Liver (tissue), 8 donors: ENCODE measurements at regions not wholly inside any gene's neighbourhood (a gene's known extent, or its start where the extent isn't known, plus 50 kb on each side); places are given as distances from the start of the nearest gene placed in this dataset.

Experiments used
- DNase-seq: peaks from one replicate; pipeline ENCODE4 v3.0.0-alpha.2; 2017; ENCODE audit warnings: low spot score
- H3K27ac ChIP-seq, 2 donors: one replicate each; pipeline ENCODE4 v1.7.0; 2013; ENCODE audit warnings: inconsistent platforms in 2 of 2, low read length in 2 of 2, control low read depth in 1 of 2, low read depth in 1 of 2, mild to moderate bottlenecking in 1 of 2
- H3K27me3 ChIP-seq, 4 donors: one replicate each; pipeline versions ENCODE4 v1.6.1 to v1.7.0; 2013; ENCODE audit warnings: low read length in 3 of 4, inconsistent platforms in 1 of 4, mild to moderate bottlenecking in 1 of 4, moderate library complexity in 1 of 4; ENCODE audit not compliant: control insufficient read depth in 4 of 4, insufficient read depth in 4 of 4
- H3K36me3 ChIP-seq, 4 donors: one replicate each; pipeline versions ENCODE4 v1.6.1 to v1.7.0; 2013; ENCODE audit warnings: low read length in 3 of 4, mild to moderate bottlenecking in 3 of 4, low read depth in 1 of 4, moderate library complexity in 1 of 4; ENCODE audit not compliant: control insufficient read depth in 4 of 4, insufficient read depth in 3 of 4
- H3K4me1 ChIP-seq, 4 donors: one replicate each; pipeline versions ENCODE4 v1.6.1 to v1.7.0; 2013; ENCODE audit warnings: low read length in 3 of 4, mild to moderate bottlenecking in 3 of 4, moderate library complexity in 1 of 4; ENCODE audit not compliant: control insufficient read depth in 4 of 4, insufficient read depth in 4 of 4
- H3K4me3 ChIP-seq, 3 donors: one replicate each; pipeline versions ENCODE4 v1.6.1 to v1.7.0; 2013; ENCODE audit warnings: low read length in 3 of 3, control low read depth in 1 of 3, low read depth in 1 of 3, mild to moderate bottlenecking in 1 of 3
- H3K9ac ChIP-seq, 2 donors: one replicate each; pipeline ENCODE4 v1.7.0; 2013; ENCODE audit warnings: low read length in 2 of 2, mild to moderate bottlenecking in 2 of 2, moderate library complexity in 2 of 2, control low read depth in 1 of 2, low read depth in 1 of 2
- H3K9me3 ChIP-seq, 4 donors: one replicate each; pipeline versions ENCODE4 v1.6.1 to v1.7.0; 2013; ENCODE audit warnings: low read length in 3 of 4; ENCODE audit not compliant: control insufficient read depth in 4 of 4
- ATF3 ChIP-seq: IDR thresholded peaks from 2 replicates; pipeline ENCODE4 v1.6.1; 2016; ENCODE audit warnings: antibody characterized with exemption
- EGR1 ChIP-seq, 2 donors: IDR thresholded peaks; 2 replicates each; pipeline ENCODE4 v1.6.1; 2016 to 2018; ENCODE audit warnings: antibody characterized with exemption in 2 of 2, low read depth in 2 of 2
- FOXA1 ChIP-seq: IDR thresholded peaks from 2 replicates; pipeline ENCODE4 v1.6.1; 2016; ENCODE audit warnings: antibody characterized with exemption
- GABPA ChIP-seq, 2 donors: IDR thresholded peaks in 1 of 2; conservative IDR thresholded peaks in 1 of 2; 2 replicates each; pipeline ENCODE4 v1.6.1; 2016; ENCODE audit warnings: antibody characterized with exemption in 2 of 2, mild to moderate bottlenecking in 1 of 2, moderate library complexity in 1 of 2
- HNF4A ChIP-seq, 2 donors: conservative IDR thresholded peaks; 2 replicates each; pipeline ENCODE4 v1.6.1; 2016; ENCODE audit warnings: antibody characterized with exemption in 2 of 2, mild to moderate bottlenecking in 2 of 2
- HNF4G ChIP-seq: IDR thresholded peaks from 2 replicates; pipeline ENCODE4 v1.6.1; 2016; ENCODE audit warnings: antibody characterized with exemption
- NR2F2 ChIP-seq: IDR thresholded peaks from 2 replicates; pipeline ENCODE4 v1.6.1; 2016; ENCODE audit warnings: antibody characterized with exemption
- RAD21 ChIP-seq, 2 donors: IDR thresholded peaks; 2 replicates each; pipeline ENCODE4 v1.6.1; 2016; ENCODE audit warnings: antibody characterized with exemption in 2 of 2, mild to moderate bottlenecking in 2 of 2
- REST ChIP-seq: IDR thresholded peaks from 2 replicates; pipeline ENCODE4 v1.6.1; 2016; ENCODE audit warnings: antibody characterized with exemption, mild to moderate bottlenecking
- RXRA ChIP-seq, 2 donors: IDR thresholded peaks; 2 replicates each; pipeline ENCODE4 v1.6.1; 2017 to 2018; ENCODE audit warnings: antibody characterized with exemption in 2 of 2, mild to moderate bottlenecking in 1 of 2
- WGBS: extraction: QIAGEN DNeasy Blood & Tissue Kit; methylation state at CpG from one replicate; pipeline ENCODE4 v1.1.7; 2013; 5-methylcytosine and 5-hydroxymethylcytosine counted together
- TF ChIP-seq, protein P1 (sequence below): IDR thresholded peaks from 2 replicates; pipeline ENCODE4 v1.6.1; 2016; ENCODE audit warnings: antibody characterized with exemption
- TF ChIP-seq, protein P2 (sequence below): fragments of 150-350 bp; IDR thresholded peaks from 2 replicates; pipeline ENCODE4 v1.5.1; 2017; ENCODE audit warnings: improper control_type of control experiment, low read depth, low read length; ENCODE audit not compliant: missing input control
- TF ChIP-seq, protein P3 (sequence below): IDR thresholded peaks from 2 replicates; pipeline ENCODE4 v1.6.1; 2016; ENCODE audit warnings: antibody characterized with exemption
- donor health status: healthy.
- donor health status: healthy.
- donor health status: healthy.
- donor health status: healthy.
- donor health status: healthy.

- Histone ChIP-seq H3K9me3 (peaks cover 0 to 3% (median 0%) of the 10 kb centered on the region in 4 donors), H3K4me3 (no peak overlapping the region), H3K9ac (no peak overlapping the region), H3K36me3 (no peaks in the 10 kb centered on the region), H3K27me3 (peaks cover 0 to 6% (median 2%) of the 10 kb centered on the region in 4 donors), H3K27ac (no peak overlapping the region), H3K4me1 (no peaks in the 10 kb centered on the region)
- DNase-seq: no peak
- TF ChIP-seq ATF3 (no peak), HNF4G (no peak), HNF4A (conservative IDR thresholded peaks at IDR 0.05) (no peak), REST (no peak), NR2F2 (no peak), RAD21 (IDR thresholded peaks at IDR 0.05) (no peak), EGR1 (IDR thresholded peaks at IDR 0.05; ENCODE audit: low read depth in 2 of 2) (no peak), FOXA1 (no peak), GABPA (IDR thresholded peaks at IDR 0.05 in 1 of 2, conservative IDR thresholded peaks at IDR 0.05 in 1 of 2) (no peak)
- TF ChIP-seq, protein P1, sequence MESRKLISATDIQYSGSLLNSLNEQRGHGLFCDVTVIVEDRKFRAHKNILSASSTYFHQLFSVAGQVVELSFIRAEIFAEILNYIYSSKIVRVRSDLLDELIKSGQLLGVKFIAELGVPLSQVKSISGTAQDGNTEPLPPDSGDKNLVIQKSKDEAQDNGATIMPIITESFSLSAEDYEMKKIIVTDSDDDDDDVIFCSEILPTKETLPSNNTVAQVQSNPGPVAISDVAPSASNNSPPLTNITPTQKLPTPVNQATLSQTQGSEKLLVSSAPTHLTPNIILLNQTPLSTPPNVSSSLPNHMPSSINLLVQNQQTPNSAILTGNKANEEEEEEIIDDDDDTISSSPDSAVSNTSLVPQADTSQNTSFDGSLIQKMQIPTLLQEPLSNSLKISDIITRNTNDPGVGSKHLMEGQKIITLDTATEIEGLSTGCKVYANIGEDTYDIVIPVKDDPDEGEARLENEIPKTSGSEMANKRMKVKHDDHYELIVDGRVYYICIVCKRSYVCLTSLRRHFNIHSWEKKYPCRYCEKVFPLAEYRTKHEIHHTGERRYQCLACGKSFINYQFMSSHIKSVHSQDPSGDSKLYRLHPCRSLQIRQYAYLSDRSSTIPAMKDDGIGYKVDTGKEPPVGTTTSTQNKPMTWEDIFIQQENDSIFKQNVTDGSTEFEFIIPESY: no peak
- TF ChIP-seq, protein P2, sequence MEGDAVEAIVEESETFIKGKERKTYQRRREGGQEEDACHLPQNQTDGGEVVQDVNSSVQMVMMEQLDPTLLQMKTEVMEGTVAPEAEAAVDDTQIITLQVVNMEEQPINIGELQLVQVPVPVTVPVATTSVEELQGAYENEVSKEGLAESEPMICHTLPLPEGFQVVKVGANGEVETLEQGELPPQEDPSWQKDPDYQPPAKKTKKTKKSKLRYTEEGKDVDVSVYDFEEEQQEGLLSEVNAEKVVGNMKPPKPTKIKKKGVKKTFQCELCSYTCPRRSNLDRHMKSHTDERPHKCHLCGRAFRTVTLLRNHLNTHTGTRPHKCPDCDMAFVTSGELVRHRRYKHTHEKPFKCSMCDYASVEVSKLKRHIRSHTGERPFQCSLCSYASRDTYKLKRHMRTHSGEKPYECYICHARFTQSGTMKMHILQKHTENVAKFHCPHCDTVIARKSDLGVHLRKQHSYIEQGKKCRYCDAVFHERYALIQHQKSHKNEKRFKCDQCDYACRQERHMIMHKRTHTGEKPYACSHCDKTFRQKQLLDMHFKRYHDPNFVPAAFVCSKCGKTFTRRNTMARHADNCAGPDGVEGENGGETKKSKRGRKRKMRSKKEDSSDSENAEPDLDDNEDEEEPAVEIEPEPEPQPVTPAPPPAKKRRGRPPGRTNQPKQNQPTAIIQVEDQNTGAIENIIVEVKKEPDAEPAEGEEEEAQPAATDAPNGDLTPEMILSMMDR: no peak
- TF ChIP-seq, protein P3, sequence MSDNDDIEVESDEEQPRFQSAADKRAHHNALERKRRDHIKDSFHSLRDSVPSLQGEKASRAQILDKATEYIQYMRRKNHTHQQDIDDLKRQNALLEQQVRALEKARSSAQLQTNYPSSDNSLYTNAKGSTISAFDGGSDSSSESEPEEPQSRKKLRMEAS: no peak
- 61% methylated on average over 8 of the region's 8 CpGs for WGBS
Measured at GRCh38 chr10:125515571-125515970, 167.4 kb downstream of the TEX36 start.

DNA sequence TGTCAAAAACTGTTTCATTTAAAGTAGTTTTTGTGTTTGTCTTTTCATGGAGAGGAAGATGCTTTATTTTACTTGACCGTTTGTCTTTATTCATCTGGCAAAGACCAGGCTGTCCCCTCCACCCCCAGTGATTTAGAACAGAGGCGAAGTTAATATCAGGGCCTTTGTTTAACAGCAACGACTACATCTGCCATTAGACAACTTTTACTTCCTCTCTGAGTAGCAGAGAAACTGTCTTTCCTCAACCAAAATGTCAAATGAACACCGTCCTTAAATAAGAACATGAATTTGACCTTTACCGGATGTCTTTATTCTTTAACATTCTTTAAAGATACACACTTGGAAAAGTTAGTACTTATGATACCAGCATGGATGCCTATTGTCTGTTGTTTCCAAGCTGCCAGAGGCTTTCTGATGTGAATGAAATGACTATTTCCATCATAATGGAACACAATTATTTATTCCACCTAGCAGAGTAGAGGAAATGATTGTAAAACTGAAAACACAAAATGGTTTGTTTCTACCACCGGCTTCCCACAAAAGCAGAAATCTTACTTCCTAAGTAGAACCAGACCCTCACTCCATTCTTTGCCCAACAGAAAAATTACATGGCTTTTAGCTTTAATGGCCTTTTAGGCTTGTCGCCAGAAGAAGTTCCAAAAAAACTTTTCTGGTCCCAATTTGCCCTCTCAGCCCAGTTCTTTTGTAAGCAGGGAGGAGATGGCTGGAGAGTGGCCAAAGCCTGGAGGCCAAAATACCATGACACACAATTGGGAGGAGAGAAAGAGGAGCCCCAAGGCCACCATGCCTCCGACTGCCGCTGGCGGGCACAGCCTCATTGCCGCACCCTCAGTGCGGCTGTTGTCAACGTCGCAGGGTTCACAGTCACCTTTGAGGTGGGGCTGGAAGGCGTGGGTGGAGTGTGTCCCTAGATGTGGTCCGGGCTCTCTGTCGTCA lies 168.5 kb downstream of the TEX36 start:
- 72% methylated on average over 17 of the region's 17 CpGs for WGBS
- peaks cover 0 to 3% (median 0%) of the 10 kb centered on the region in 4 donors for H3K9me3 ChIP-seq
- H3K27ac ChIP-seq: no peak overlapping the region
- no peak for DNase-seq
- no peak overlapping the region for H3K4me3 ChIP-seq
- H3K4me1 ChIP-seq: no peaks in the 10 kb centered on the region
- TF ChIP-seq FOXA1: no peak
- no peak for TF ChIP-seq HNF4G
- TF ChIP-seq HNF4A (conservative IDR thresholded peaks at IDR 0.05): no peak
- TF ChIP-seq, protein P3: no peak
- no peak for TF ChIP-seq GABPA (IDR thresholded peaks at IDR 0.05 in 1 of 2, conservative IDR thresholded peaks at IDR 0.05 in 1 of 2)
- no peak for TF ChIP-seq RXRA (IDR thresholded peaks at IDR 0.05)
- H3K9ac ChIP-seq: no peak overlapping the region
- H3K36me3 ChIP-seq: no peaks in the 10 kb centered on the region
- peaks cover 0 to 6% (median 2%) of the 10 kb centered on the region in 4 donors for H3K27me3 ChIP-seq
